ENCODE measurements at regions not wholly inside any gene's neighbourhood (a gene's known extent, or its start where the extent isn't known, plus 50 kb on each side); places are given as distances from the start of the nearest gene placed in this dataset.

GRCh38 chr5:2542026-2542425, 209.5 kb downstream of the IRX2 start:
- Histone ChIP-seq H3K79me2 (ENCODE audit: low read length) (no peaks in the 10 kb centered on the region), H3F3A (ENCODE audit: low read length, unreplicated experiment) (no peaks in the 10 kb centered on the region), H3K4me1 (ENCODE audit: insufficient read depth, low read length) (no peaks in the 10 kb centered on the region), H3K4me3 (ENCODE audit: low read length) (no peak overlapping the region), H3K9me2 (replicated peaks; ENCODE audit: low read length) (no peaks in the 10 kb centered on the region), H3K4me2 (ENCODE audit: low read length) (no peak overlapping the region), H3K9me3 (ENCODE audit: low read length) (no peaks in the 10 kb centered on the region), H3K27me3 (ENCODE audit: low read length) (peaks cover 38% of the 10 kb centered on the region), H3K27ac (ENCODE audit: low read length) (no peak overlapping the region), H2AFZ (ENCODE audit: low read length) (no peak overlapping the region), H4K20me1 (ENCODE audit: low read length) (no peaks in the 10 kb centered on the region), H3K36me3 (ENCODE audit: low read depth, low read length) (no peaks in the 10 kb centered on the region), H3K9ac (ENCODE audit: low read length) (no peak overlapping the region)
- BruUV-seq (replicated peaks): no TSS peak
- intact Hi-C loops (cut with micrococcal nuclease): no loop called here
- DNase-seq: no peak
- no peak for ATAC-seq
- TF ChIP-seq CTCF (conservative IDR thresholded peaks at IDR 0.05; ENCODE audit: low read depth, low read length) (no peak), EZH2phosphoT487 (IDR thresholded peaks at IDR 0.05; ENCODE audit: borderline replicate concordance, low read length) (no peak), EZH2 (IDR thresholded peaks at IDR 0.05; ENCODE audit: low read length, unreplicated experiment) (no peak)
- CTCF ChIA-PET: no interaction called here
- POLR2A ChIA-PET (ENCODE audit: unreplicated experiment): no interaction called here

- Histone ChIP-seq H2AFZ (ENCODE audit: low read length) (no peak overlapping the region), H4K20me1 (ENCODE audit: low read length) (no peaks in the 10 kb centered on the region), H3K9ac (ENCODE audit: low read length) (no peak overlapping the region), H3F3A (ENCODE audit: low read length, unreplicated experiment) (no peaks in the 10 kb centered on the region), H3K4me1 (ENCODE audit: insufficient read depth, low read length) (no peaks in the 10 kb centered on the region), H3K9me2 (replicated peaks; ENCODE audit: low read length) (no peaks in the 10 kb centered on the region), H3K4me3 (ENCODE audit: low read length) (no peak overlapping the region), H3K27ac (ENCODE audit: low read length) (no peak overlapping the region), H3K36me3 (ENCODE audit: low read depth, low read length) (no peaks in the 10 kb centered on the region), H3K27me3 (ENCODE audit: low read length) (peaks cover 30% of the 10 kb centered on the region), H3K79me2 (ENCODE audit: low read length) (no peaks in the 10 kb centered on the region), H3K4me2 (ENCODE audit: low read length) (no peak overlapping the region), H3K9me3 (ENCODE audit: low read length) (no peaks in the 10 kb centered on the region)
- no peak for ATAC-seq
- ChIA-PET POLR2A (ENCODE audit: unreplicated experiment) (no interaction called here), CTCF (no interaction called here)
- intact Hi-C loops (cut with micrococcal nuclease): no loop called here
- no TSS peak for BruUV-seq (replicated peaks)
- DNase-seq: no peak
- no peak for TF ChIP-seq EZH2phosphoT487 (IDR thresholded peaks at IDR 0.05; ENCODE audit: borderline replicate concordance, low read length)
- TF ChIP-seq CTCF (conservative IDR thresholded peaks at IDR 0.05; ENCODE audit: low read depth, low read length): no peak
- TF ChIP-seq EZH2 (IDR thresholded peaks at IDR 0.05; ENCODE audit: low read length, unreplicated experiment): no peak
Observed at GRCh38 chr5:2538169-2538568, 213.3 kb downstream of the IRX2 start.

- Histone ChIP-seq H3K36me3 (ENCODE audit: low read depth, low read length) (no peaks in the 10 kb centered on the region), H3K27me3 (ENCODE audit: low read length) (peaks cover 24% of the 10 kb centered on the region), H3K9me2 (replicated peaks; ENCODE audit: low read length) (no peaks in the 10 kb centered on the region), H3K4me3 (ENCODE audit: low read length) (no peak overlapping the region), H3F3A (ENCODE audit: low read length, unreplicated experiment) (no peaks in the 10 kb centered on the region), H3K9ac (ENCODE audit: low read length) (no peak overlapping the region), H3K27ac (ENCODE audit: low read length) (no peak overlapping the region), H3K4me1 (ENCODE audit: insufficient read depth, low read length) (no peaks in the 10 kb centered on the region), H4K20me1 (ENCODE audit: low read length) (no peaks in the 10 kb centered on the region), H3K79me2 (ENCODE audit: low read length) (no peaks in the 10 kb centered on the region), H3K9me3 (ENCODE audit: low read length) (no peaks in the 10 kb centered on the region), H2AFZ (ENCODE audit: low read length) (no peak overlapping the region), H3K4me2 (ENCODE audit: low read length) (no peak overlapping the region)
- ATAC-seq: no peak
- BruUV-seq (replicated peaks): no TSS peak
- TF ChIP-seq EZH2 (IDR thresholded peaks at IDR 0.05; ENCODE audit: low read length, unreplicated experiment): no peak
- TF ChIP-seq CTCF (conservative IDR thresholded peaks at IDR 0.05; ENCODE audit: low read depth, low read length): no peak
- no peak for TF ChIP-seq EZH2phosphoT487 (IDR thresholded peaks at IDR 0.05; ENCODE audit: borderline replicate concordance, low read length)
- DNase-seq: no peak
- CTCF ChIA-PET: no interaction called here
- POLR2A ChIA-PET (ENCODE audit: unreplicated experiment): no interaction called here
- intact Hi-C loops (cut with micrococcal nuclease): no loop called here
Observed at GRCh38 chr5:2537378-2538145, 213.9 kb downstream of the IRX2 start.
